HL-60 (cell line): ENCODE measurements at regions not wholly inside any gene's neighbourhood (a gene's known extent, or its start where the extent isn't known, plus 50 kb on each side); places are given as distances from the start of the nearest gene placed in this dataset.

Experiments used
- GABPA ChIP-seq: IDR thresholded peaks from 2 replicates; pipeline ENCODE4 v1.6.1; 2012; ENCODE audit warnings: low read depth
- POLR2AphosphoS5 ChIP-seq: IDR thresholded peaks from 2 replicates; pipeline ENCODE4 v1.6.1; 2012; ENCODE audit warnings: low read depth
- TF ChIP-seq, protein P1 (sequence below): IDR thresholded peaks from one replicate; pipeline ENCODE4 v1.5.1; 2011; ENCODE audit warnings: low read length, control low read depth, inconsistent platforms; ENCODE audit not compliant: insufficient read depth
- TF ChIP-seq, protein P2 (sequence below): IDR thresholded peaks from 2 replicates; pipeline ENCODE4 v1.6.1; 2012; ENCODE audit warnings: low read depth; ENCODE audit not compliant: insufficient replicate concordance

DNA sequence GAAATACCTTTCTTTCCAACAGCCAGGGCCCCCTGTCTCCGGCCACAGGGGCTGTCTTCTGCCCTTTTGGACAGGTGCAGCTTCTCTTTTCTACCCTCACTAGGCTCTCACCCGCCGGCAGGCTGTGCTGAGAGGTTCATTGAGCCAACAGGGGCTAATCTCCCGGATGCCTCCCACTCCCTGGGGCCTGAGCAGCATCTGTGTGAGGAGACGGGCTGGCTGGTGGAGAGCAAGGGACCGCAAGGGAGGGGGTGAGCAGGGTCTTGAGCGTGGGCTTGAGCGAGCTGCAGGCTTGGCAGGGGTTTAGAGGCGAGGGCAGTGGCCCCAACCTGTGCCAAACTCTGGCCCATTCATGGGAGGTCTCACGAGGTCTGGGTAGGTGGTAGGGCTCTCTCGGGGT, 56.5 kb upstream of the CST7 start:
- TF ChIP-seq, protein P1, sequence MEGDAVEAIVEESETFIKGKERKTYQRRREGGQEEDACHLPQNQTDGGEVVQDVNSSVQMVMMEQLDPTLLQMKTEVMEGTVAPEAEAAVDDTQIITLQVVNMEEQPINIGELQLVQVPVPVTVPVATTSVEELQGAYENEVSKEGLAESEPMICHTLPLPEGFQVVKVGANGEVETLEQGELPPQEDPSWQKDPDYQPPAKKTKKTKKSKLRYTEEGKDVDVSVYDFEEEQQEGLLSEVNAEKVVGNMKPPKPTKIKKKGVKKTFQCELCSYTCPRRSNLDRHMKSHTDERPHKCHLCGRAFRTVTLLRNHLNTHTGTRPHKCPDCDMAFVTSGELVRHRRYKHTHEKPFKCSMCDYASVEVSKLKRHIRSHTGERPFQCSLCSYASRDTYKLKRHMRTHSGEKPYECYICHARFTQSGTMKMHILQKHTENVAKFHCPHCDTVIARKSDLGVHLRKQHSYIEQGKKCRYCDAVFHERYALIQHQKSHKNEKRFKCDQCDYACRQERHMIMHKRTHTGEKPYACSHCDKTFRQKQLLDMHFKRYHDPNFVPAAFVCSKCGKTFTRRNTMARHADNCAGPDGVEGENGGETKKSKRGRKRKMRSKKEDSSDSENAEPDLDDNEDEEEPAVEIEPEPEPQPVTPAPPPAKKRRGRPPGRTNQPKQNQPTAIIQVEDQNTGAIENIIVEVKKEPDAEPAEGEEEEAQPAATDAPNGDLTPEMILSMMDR, result no peak
- TF ChIP-seq POLR2AphosphoS5 (no peak), GABPA (no peak)
- TF ChIP-seq, protein P2, sequence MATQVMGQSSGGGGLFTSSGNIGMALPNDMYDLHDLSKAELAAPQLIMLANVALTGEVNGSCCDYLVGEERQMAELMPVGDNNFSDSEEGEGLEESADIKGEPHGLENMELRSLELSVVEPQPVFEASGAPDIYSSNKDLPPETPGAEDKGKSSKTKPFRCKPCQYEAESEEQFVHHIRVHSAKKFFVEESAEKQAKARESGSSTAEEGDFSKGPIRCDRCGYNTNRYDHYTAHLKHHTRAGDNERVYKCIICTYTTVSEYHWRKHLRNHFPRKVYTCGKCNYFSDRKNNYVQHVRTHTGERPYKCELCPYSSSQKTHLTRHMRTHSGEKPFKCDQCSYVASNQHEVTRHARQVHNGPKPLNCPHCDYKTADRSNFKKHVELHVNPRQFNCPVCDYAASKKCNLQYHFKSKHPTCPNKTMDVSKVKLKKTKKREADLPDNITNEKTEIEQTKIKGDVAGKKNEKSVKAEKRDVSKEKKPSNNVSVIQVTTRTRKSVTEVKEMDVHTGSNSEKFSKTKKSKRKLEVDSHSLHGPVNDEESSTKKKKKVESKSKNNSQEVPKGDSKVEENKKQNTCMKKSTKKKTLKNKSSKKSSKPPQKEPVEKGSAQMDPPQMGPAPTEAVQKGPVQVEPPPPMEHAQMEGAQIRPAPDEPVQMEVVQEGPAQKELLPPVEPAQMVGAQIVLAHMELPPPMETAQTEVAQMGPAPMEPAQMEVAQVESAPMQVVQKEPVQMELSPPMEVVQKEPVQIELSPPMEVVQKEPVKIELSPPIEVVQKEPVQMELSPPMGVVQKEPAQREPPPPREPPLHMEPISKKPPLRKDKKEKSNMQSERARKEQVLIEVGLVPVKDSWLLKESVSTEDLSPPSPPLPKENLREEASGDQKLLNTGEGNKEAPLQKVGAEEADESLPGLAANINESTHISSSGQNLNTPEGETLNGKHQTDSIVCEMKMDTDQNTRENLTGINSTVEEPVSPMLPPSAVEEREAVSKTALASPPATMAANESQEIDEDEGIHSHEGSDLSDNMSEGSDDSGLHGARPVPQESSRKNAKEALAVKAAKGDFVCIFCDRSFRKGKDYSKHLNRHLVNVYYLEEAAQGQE, result no peak
